Transverse colon (tissue), 4 donors: ENCODE measurements at regions not wholly inside any gene's neighbourhood (a gene's known extent, or its start where the extent isn't known, plus 50 kb on each side); places are given as distances from the start of the nearest gene placed in this dataset.

Experiments used
- POLR2A ChIP-seq: fragments of 450-650 bp; IDR thresholded peaks from one replicate; pipeline ENCODE4 v1.6.1; 2016; ENCODE audit warnings: antibody characterized with exemption, mild to moderate bottlenecking, moderate library complexity
- POLR2AphosphoS5 ChIP-seq, 3 donors: sonication (generic); formaldehyde crosslinking; IDR thresholded peaks; one replicate each; pipeline ENCODE4 v1.6.1; 2016; ENCODE audit warnings: antibody characterized with exemption in 3 of 3
- TF ChIP-seq, protein P1 (sequence below), 5 experiments: fragments of 200-600 bp in 3 of 5; fragments of 450-650 bp in 2 of 5; sonication (generic) in 3 of 5; IDR thresholded peaks; 1 replicate in 2 of 5; 2 replicates in 3 of 5; pipeline ENCODE4 v1.5.1; 2016 to 2017; ENCODE audit warnings: antibody characterized with exemption in 5 of 5, inconsistent platforms in 3 of 5, mild to moderate bottlenecking in 2 of 5, moderate library complexity in 1 of 5

DNA sequence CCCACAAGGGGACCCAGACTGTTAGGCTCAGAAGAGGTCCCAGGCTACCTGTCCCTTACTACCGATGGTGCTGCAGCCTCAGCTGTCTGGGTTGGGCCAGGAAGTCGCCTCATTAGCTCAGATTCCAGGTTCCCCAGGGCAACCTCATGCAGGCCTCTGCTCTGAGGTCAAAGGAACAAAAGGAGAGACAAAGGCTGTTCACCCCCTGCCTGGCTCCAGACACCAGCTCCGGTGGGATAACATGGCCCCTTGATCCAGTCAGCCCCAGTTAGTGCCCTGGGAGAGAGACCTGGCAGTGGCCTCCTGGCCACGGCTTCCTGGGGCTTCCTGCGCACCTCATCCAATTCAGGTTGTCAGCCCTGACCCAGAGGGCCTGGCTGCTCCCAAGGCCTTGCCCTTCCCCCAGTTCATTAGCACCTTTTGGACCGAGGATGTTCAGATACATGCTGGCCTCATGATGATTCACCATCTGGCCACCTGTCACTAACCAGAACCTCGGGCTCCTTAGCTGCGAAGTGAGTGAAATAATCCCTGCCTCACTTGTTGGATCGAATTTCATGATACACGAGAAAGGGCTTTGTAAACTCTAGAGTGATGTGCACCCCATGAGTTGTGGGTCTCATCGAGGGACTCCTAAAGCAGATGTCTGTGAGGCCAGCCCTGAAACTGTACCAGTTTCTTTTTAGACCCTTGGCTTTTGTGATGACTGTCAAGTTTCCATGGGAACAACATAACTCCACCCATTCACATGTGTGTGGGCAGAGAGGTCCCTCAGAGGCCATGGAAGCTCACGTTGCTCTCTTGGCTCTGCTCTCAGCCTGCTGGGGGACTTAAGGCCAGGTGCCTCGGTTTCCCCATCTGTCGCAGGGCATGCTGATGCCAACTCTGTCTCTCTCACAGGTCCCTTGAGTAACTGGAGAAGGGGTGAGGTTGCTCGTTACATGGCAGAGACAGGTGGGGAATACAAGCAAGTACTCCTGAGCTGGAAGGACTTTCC, 79.5 kb upstream of the PCBD1 start:
- TF ChIP-seq POLR2AphosphoS5 (IDR thresholded peaks at IDR 0.05), result no peak
- no peak for TF ChIP-seq POLR2A
- TF ChIP-seq, protein P1, sequence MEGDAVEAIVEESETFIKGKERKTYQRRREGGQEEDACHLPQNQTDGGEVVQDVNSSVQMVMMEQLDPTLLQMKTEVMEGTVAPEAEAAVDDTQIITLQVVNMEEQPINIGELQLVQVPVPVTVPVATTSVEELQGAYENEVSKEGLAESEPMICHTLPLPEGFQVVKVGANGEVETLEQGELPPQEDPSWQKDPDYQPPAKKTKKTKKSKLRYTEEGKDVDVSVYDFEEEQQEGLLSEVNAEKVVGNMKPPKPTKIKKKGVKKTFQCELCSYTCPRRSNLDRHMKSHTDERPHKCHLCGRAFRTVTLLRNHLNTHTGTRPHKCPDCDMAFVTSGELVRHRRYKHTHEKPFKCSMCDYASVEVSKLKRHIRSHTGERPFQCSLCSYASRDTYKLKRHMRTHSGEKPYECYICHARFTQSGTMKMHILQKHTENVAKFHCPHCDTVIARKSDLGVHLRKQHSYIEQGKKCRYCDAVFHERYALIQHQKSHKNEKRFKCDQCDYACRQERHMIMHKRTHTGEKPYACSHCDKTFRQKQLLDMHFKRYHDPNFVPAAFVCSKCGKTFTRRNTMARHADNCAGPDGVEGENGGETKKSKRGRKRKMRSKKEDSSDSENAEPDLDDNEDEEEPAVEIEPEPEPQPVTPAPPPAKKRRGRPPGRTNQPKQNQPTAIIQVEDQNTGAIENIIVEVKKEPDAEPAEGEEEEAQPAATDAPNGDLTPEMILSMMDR (IDR thresholded peaks at IDR 0.05), result no peak
